ENCODE measurements at regions not wholly inside any gene's neighbourhood (a gene's known extent, or its start where the extent isn't known, plus 50 kb on each side); places are given as distances from the start of the nearest gene placed in this dataset.
A peak's percentile ranks its signal among the peaks of the same experiment; 100 is the strongest.

DNA sequence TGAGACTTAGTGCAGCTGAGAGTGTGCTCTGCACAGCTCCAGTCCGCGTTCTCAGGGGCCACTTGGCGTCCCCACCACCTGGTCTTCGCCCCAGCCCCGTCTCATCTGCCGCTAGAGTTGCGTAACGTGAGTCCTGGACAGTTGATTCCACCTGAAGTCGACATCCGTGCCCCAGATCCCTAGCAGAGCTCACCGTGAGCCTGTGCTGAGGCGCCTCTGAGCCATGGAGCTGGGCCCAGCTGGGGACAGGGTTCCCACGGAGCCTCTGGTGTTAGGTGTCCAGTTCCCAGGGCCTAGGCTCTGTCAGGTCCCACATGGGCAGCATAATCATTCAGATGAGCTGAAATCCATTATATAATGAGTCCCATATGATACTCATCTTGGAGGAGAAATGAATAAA lies 147.1 kb upstream of the SOX1 start:
- no peaks in the 10 kb centered on the region for H3K36me3 Mint-ChIP-seq
- no peak overlapping the region for H3K27ac Mint-ChIP-seq
- no peaks in the 10 kb centered on the region for H3K4me1 Mint-ChIP-seq
- no peak overlapping the region for H3K4me3 Mint-ChIP-seq
- no peaks in the 10 kb centered on the region for H3K9me3 Mint-ChIP-seq
- peak in 1 of 2 experiments; percentile 13 for DNase-seq (ENCODE audit: low spot score in 2 of 2, unreplicated experiment in 2 of 2)
- TF ChIP-seq, protein P1, sequence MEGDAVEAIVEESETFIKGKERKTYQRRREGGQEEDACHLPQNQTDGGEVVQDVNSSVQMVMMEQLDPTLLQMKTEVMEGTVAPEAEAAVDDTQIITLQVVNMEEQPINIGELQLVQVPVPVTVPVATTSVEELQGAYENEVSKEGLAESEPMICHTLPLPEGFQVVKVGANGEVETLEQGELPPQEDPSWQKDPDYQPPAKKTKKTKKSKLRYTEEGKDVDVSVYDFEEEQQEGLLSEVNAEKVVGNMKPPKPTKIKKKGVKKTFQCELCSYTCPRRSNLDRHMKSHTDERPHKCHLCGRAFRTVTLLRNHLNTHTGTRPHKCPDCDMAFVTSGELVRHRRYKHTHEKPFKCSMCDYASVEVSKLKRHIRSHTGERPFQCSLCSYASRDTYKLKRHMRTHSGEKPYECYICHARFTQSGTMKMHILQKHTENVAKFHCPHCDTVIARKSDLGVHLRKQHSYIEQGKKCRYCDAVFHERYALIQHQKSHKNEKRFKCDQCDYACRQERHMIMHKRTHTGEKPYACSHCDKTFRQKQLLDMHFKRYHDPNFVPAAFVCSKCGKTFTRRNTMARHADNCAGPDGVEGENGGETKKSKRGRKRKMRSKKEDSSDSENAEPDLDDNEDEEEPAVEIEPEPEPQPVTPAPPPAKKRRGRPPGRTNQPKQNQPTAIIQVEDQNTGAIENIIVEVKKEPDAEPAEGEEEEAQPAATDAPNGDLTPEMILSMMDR (IDR thresholded peaks at IDR 0.05; ENCODE audit: unreplicated experiment) = no peak
- peaks cover 56% of the 10 kb centered on the region for H3K27me3 Mint-ChIP-seq (ENCODE audit: low read depth)

DNA sequence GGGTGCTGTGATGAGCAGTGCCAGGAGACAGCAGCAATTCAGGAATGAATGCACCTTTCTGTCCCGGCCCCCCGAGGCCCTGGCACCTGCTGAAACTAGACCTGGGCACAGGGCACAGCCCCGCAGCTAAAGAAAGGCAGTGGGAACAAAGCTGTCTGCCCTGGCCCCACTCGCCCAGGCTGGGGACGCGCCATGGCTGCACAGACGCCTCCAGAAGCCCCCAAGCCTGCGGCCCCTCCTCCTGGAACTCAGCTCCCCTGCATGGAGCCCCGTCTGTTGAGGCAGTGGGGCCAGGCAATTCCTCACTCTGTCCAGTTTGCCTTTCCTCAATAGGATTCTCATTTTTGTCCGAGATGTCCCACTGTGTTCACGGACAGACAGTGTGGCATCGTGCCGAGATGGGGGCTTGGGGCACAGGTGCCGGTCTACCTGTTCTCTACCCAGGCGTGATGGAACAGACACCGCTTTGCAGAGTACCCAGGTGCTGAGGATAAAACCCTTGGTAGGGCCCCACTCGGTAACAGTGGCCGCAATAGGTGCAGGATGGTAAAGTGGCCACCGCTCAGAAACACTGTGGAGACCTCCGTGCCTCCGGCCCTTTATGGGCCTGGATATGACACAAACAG lies 146.5 kb upstream of the SOX1 start:
- H3K27me3 Mint-ChIP-seq (ENCODE audit: low read depth) = peaks cover 62% of the 10 kb centered on the region
- DNase-seq (ENCODE audit: low spot score in 2 of 2, unreplicated experiment in 2 of 2) = peak in 1 of 2 experiments; percentile 37
- no peaks in the 10 kb centered on the region for H3K4me1 Mint-ChIP-seq
- no peaks in the 10 kb centered on the region for H3K9me3 Mint-ChIP-seq
- no peak overlapping the region for H3K27ac Mint-ChIP-seq
- TF ChIP-seq, protein P1 (IDR thresholded peaks at IDR 0.05; ENCODE audit: unreplicated experiment) = no peak
- H3K4me3 Mint-ChIP-seq = no peak overlapping the region
- no peaks in the 10 kb centered on the region for H3K36me3 Mint-ChIP-seq

DNA sequence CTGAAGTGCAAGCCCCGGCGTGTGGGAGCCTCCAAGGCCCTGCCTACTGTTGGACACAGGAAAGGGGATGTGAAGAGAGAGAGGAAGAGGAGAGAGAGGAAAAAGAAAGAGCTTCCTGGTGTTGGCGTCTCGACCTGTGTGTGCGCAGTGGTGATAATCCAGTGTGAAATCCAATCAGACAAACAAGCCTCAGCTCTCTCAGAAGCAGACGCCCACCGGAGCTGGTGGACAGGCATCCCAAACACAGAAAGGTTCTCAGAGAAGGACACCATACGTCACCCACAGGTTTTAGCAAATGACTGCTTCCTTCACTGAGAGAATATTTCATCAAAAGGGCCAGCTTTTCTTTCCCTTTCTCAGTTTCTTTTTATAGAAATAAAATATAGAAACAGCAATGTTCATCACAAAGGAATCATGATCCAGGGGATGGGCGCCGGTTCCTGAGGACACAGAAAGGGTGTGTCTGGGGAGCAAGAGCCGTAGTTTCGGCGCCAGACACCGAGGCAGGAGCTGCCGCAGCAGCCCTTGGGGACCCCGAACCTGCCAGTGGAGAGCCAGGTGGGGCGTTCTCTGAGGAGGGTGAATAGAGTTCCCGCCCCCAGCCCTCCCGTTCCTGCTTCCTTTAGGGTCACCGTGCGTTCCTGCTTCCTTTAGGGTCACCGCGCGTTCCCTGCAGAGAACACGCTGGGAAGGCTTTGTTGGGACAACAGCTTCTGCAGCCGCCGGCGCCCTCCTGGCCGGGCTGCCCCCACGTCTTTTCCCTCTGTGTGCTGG lies 145.8 kb upstream of the SOX1 start:
- H3K4me1 Mint-ChIP-seq = no peaks in the 10 kb centered on the region
- TF ChIP-seq, protein P1 (IDR thresholded peaks at IDR 0.05; ENCODE audit: unreplicated experiment) = no peak
- H3K27ac Mint-ChIP-seq = no peak overlapping the region
- no peaks in the 10 kb centered on the region for H3K9me3 Mint-ChIP-seq
- peaks cover 69% of the 10 kb centered on the region for H3K27me3 Mint-ChIP-seq (ENCODE audit: low read depth)
- no peak overlapping the region for H3K4me3 Mint-ChIP-seq
- peak in 1 of 2 experiments; percentile 25 for DNase-seq (ENCODE audit: low spot score in 2 of 2, unreplicated experiment in 2 of 2)
- no peaks in the 10 kb centered on the region for H3K36me3 Mint-ChIP-seq

DNA sequence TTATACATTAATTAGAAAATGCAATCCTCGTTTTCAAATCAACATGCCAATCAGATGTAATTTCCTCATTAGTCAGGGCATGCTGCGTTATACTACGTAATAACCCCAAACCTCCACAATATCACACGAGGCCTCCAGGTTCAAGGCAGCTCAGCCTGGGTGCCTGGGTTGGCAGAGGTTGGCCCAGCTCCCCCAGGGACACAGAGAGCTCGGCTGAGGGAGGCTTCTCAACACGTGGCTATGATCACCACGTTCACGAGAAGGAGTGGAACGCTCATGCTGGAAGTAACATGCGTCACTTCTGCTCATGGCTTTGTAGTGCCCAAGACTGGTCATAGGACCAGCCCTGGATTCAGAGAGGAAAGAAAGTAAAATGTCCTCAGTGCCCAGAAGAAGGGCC lies 144.9 kb upstream of the SOX1 start:
- peak in 1 of 2 experiments; percentile 7 for DNase-seq (ENCODE audit: low spot score in 2 of 2, unreplicated experiment in 2 of 2)
- H3K4me3 Mint-ChIP-seq = no peak overlapping the region
- TF ChIP-seq, protein P1 (IDR thresholded peaks at IDR 0.05; ENCODE audit: unreplicated experiment) = no peak
- H3K9me3 Mint-ChIP-seq = no peaks in the 10 kb centered on the region
- no peak overlapping the region for H3K27ac Mint-ChIP-seq
- no peaks in the 10 kb centered on the region for H3K4me1 Mint-ChIP-seq
- H3K27me3 Mint-ChIP-seq (ENCODE audit: low read depth) = peaks cover 74% of the 10 kb centered on the region
- H3K36me3 Mint-ChIP-seq = no peaks in the 10 kb centered on the region

DNA sequence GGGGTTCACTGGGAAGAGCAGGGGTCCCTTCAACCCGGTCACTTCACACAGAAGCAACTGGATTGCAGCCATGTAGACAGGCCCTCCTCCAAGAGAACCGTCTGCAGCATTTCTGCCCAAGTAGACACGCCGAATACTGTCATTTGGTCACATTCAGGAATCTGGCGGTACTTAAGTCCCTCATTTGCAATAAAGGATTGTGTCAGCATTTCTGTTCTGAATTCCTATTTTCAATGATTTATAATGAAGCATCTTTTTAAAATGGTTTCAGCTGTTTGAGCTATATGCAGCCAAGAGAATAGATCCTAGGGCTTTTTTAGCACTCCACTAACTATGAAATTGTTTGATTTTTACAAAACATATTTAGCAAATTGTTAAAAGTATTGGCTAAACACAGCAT lies 143.5 kb upstream of the SOX1 start:
- Mint-ChIP-seq H3K4me3 (no peak overlapping the region), H3K4me1 (no peaks in the 10 kb centered on the region), H3K9me3 (no peaks in the 10 kb centered on the region), H3K36me3 (no peaks in the 10 kb centered on the region), H3K27me3 (ENCODE audit: low read depth) (peaks cover 75% of the 10 kb centered on the region), H3K27ac (no peak overlapping the region)
- no peak for DNase-seq (ENCODE audit: low spot score in 2 of 2, unreplicated experiment in 2 of 2)
- TF ChIP-seq, protein P1 (IDR thresholded peaks at IDR 0.05; ENCODE audit: unreplicated experiment) = no peak
